ENCODE measurements at regions not wholly inside any gene's neighbourhood (a gene's known extent, or its start where the extent isn't known, plus 50 kb on each side); places are given as distances from the start of the nearest gene placed in this dataset.
"Not testable (repeated sequence)": the region's sequence is repeated elsewhere in the genome, so short reads cannot be mapped to it uniquely, and the experiment has no call there.

- Histone ChIP-seq H3K27ac (ENCODE audit: low read depth, low read length) (no peak overlapping the region), H3K4me3 (ENCODE audit: low read length) (no peak overlapping the region), H3K27me3 (ENCODE audit: control insufficient read depth in 2 of 2, insufficient read depth in 2 of 2, low read length in 2 of 2) (no peaks in the 10 kb centered on the region), H3K9me3 (ENCODE audit: control insufficient read depth in 2 of 3, low read length in 3 of 3) (no peaks in the 10 kb centered on the region), H3K36me3 (ENCODE audit: control insufficient read depth in 2 of 3, insufficient read depth in 3 of 3, low read length in 3 of 3) (no peaks in the 10 kb centered on the region), H3K4me1 (ENCODE audit: control insufficient read depth in 2 of 2, insufficient read depth in 2 of 2, low read length in 2 of 2) (no peaks in the 10 kb centered on the region)
- Mint-ChIP-seq H3K27me3 (no peaks in the 10 kb centered on the region), H3K4me1 (no peaks in the 10 kb centered on the region), H3K9me3 (peaks cover 0 to 32% (median 7%) of the 10 kb centered on the region in 11 donors), H3K4me3 (no peak overlapping the region), H3K27ac (no peak overlapping the region), H3K36me3 (no peaks in the 10 kb centered on the region)
- ChIA-PET CTCF (no interaction called here), POLR2A (no interaction called here)
- no peak for ATAC-seq
- intact Hi-C loops (cut with micrococcal nuclease) = no loop called here
- DNase-seq = no peak
These were observed 1901.9 kb downstream of the MAT2B start for GRCh38 chr5:165407352-165407751.

GRCh38 chr5:165410476-165410875 is 1905.1 kb downstream of the MAT2B start:
- Mint-ChIP-seq H3K9me3 (peaks cover 0 to 40% (median 15%) of the 10 kb centered on the region in 11 donors), H3K4me1 (no peaks in the 10 kb centered on the region), H3K36me3 (no peaks in the 10 kb centered on the region), H3K27me3 (no peaks in the 10 kb centered on the region), H3K4me3 (no peak overlapping the region), H3K27ac (peak overlapping the region in 1 of 9 donors; percentile 16)
- Histone ChIP-seq H3K36me3 (ENCODE audit: control insufficient read depth in 2 of 3, insufficient read depth in 3 of 3, low read length in 3 of 3) (no peaks in the 10 kb centered on the region), H3K9me3 (ENCODE audit: control insufficient read depth in 2 of 3, low read length in 3 of 3) (no peaks in the 10 kb centered on the region), H3K27ac (ENCODE audit: low read depth, low read length) (no peak overlapping the region), H3K4me1 (ENCODE audit: control insufficient read depth in 2 of 2, insufficient read depth in 2 of 2, low read length in 2 of 2) (no peaks in the 10 kb centered on the region), H3K27me3 (ENCODE audit: control insufficient read depth in 2 of 2, insufficient read depth in 2 of 2, low read length in 2 of 2) (no peaks in the 10 kb centered on the region), H3K4me3 (ENCODE audit: low read length) (no peak overlapping the region)
- ATAC-seq (no peak), DNase-seq (no peak)
- intact Hi-C loops (cut with micrococcal nuclease) = no loop called here
- ChIA-PET CTCF (no interaction called here), POLR2A (no interaction called here)

- H3K4me1 Mint-ChIP-seq; H3K9me3 ChIP-seq (ENCODE audit: control insufficient read depth in 2 of 3, low read length in 3 of 3); H3K27me3 Mint-ChIP-seq; CTCF ChIA-PET; H3K4me3 Mint-ChIP-seq; H3K4me3 ChIP-seq (ENCODE audit: low read length); POLR2A ChIA-PET; H3K36me3 Mint-ChIP-seq; intact Hi-C loops (cut with micrococcal nuclease); H3K36me3 ChIP-seq (ENCODE audit: control insufficient read depth in 2 of 3, insufficient read depth in 3 of 3, low read length in 3 of 3); H3K27me3 ChIP-seq (ENCODE audit: control insufficient read depth in 2 of 2, insufficient read depth in 2 of 2, low read length in 2 of 2); H3K27ac ChIP-seq (ENCODE audit: low read depth, low read length); H3K4me1 ChIP-seq (ENCODE audit: control insufficient read depth in 2 of 2, insufficient read depth in 2 of 2, low read length in 2 of 2); ATAC-seq; DNase-seq; H3K27ac Mint-ChIP-seq: not testable (repeated sequence)
- peaks cover 0 to 46% (median 16%) of the 10 kb centered on the region in 11 donors for H3K9me3 Mint-ChIP-seq
These were observed 1906.1 kb downstream of the MAT2B start for GRCh38 chr5:165411532-165411931.

DNA sequence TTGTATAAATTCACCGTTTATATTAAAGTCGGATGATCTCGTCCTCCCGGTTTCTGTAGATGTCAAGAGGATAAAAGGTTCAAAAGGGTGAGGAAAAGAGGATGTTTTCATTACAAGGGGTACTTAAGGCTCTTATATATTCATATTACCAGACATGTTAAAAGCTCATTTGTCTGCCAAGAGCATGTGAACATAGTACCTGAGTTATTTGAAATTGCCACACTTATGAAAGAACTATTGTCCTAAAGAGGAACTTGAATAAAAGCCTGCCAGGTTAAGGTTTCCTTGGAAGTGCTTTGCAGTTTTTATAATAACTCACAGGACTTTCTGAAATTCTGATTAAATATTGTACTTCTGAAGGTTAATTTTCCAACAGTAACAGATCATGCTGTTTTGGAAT is 1915.1 kb downstream of the MAT2B start:
- H3K9me3 ChIP-seq (ENCODE audit: control insufficient read depth in 2 of 3, low read length in 3 of 3) = no peaks in the 10 kb centered on the region
- no peak overlapping the region for H3K4me3 ChIP-seq (ENCODE audit: low read length)
- H3K27ac Mint-ChIP-seq = no peak overlapping the region
- no peaks in the 10 kb centered on the region for H3K27me3 ChIP-seq (ENCODE audit: control insufficient read depth in 2 of 2, insufficient read depth in 2 of 2, low read length in 2 of 2)
- ATAC-seq = no peak
- H3K27me3 Mint-ChIP-seq = no peaks in the 10 kb centered on the region
- POLR2A ChIA-PET = no interaction called here
- CTCF ChIA-PET = no interaction called here
- no peak overlapping the region for H3K27ac ChIP-seq (ENCODE audit: low read depth, low read length)
- H3K9me3 Mint-ChIP-seq = peaks cover 0 to 13% (median 3%) of the 10 kb centered on the region in 11 donors
- H3K36me3 ChIP-seq (ENCODE audit: control insufficient read depth in 2 of 3, insufficient read depth in 3 of 3, low read length in 3 of 3) = no peaks in the 10 kb centered on the region
- H3K36me3 Mint-ChIP-seq = no peaks in the 10 kb centered on the region
- no peaks in the 10 kb centered on the region for H3K4me1 ChIP-seq (ENCODE audit: control insufficient read depth in 2 of 2, insufficient read depth in 2 of 2, low read length in 2 of 2)
- H3K4me3 Mint-ChIP-seq = no peak overlapping the region
- intact Hi-C loops (cut with micrococcal nuclease) = no loop called here
- DNase-seq = no peak
- H3K4me1 Mint-ChIP-seq = no peaks in the 10 kb centered on the region

- Histone ChIP-seq H3K27ac (ENCODE audit: low read depth, low read length) (no peak overlapping the region), H3K9me3 (ENCODE audit: control insufficient read depth in 2 of 3, low read length in 3 of 3) (no peaks in the 10 kb centered on the region), H3K27me3 (ENCODE audit: control insufficient read depth in 2 of 2, insufficient read depth in 2 of 2, low read length in 2 of 2) (no peaks in the 10 kb centered on the region), H3K4me1 (ENCODE audit: control insufficient read depth in 2 of 2, insufficient read depth in 2 of 2, low read length in 2 of 2) (no peaks in the 10 kb centered on the region), H3K36me3 (ENCODE audit: control insufficient read depth in 2 of 3, insufficient read depth in 3 of 3, low read length in 3 of 3) (no peaks in the 10 kb centered on the region), H3K4me3 (ENCODE audit: low read length) (no peak overlapping the region)
- ATAC-seq (no peak), DNase-seq (no peak)
- H3K27me3 Mint-ChIP-seq = no peaks in the 10 kb centered on the region
- CTCF ChIA-PET = no interaction called here
- no peak overlapping the region for H3K27ac Mint-ChIP-seq
- POLR2A ChIA-PET = no interaction called here
- H3K9me3 Mint-ChIP-seq = peaks cover 0 to 12% (median 3%) of the 10 kb centered on the region in 11 donors
- intact Hi-C loops (cut with micrococcal nuclease) = no loop called here
- H3K36me3 Mint-ChIP-seq = no peaks in the 10 kb centered on the region
- H3K4me3 Mint-ChIP-seq = no peak overlapping the region
- no peaks in the 10 kb centered on the region for H3K4me1 Mint-ChIP-seq
These were observed 1918.4 kb downstream of the MAT2B start for GRCh38 chr5:165423697-165424299.

DNA sequence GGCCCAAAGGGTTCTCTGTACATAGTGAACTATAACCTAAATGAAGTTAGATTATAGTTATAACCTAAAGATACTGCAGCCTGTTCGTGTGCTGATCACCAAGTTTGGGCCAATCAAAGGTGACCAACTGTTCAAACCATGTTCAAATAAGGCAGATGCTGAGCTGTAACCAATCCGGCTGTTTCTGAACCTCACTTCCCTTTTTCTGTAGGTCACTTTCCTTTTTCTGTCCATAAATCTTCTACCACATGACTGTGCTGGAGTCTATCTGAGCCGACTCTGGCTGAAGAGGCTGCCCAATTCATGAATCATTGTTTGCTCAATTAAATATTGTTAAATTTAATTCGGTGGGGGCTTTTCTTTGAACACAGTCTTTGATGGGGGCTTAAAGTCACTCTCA is 1920.2 kb downstream of the MAT2B start:
- Histone ChIP-seq H3K4me3 (ENCODE audit: low read length) (no peak overlapping the region), H3K27me3 (ENCODE audit: control insufficient read depth in 2 of 2, insufficient read depth in 2 of 2, low read length in 2 of 2) (no peaks in the 10 kb centered on the region), H3K9me3 (ENCODE audit: control insufficient read depth in 2 of 3, low read length in 3 of 3) (no peaks in the 10 kb centered on the region), H3K27ac (ENCODE audit: low read depth, low read length) (no peak overlapping the region), H3K4me1 (ENCODE audit: control insufficient read depth in 2 of 2, insufficient read depth in 2 of 2, low read length in 2 of 2) (no peaks in the 10 kb centered on the region), H3K36me3 (ENCODE audit: control insufficient read depth in 2 of 3, insufficient read depth in 3 of 3, low read length in 3 of 3) (no peaks in the 10 kb centered on the region)
- H3K4me3 Mint-ChIP-seq = no peak overlapping the region
- CTCF ChIA-PET = no interaction called here
- intact Hi-C loops (cut with micrococcal nuclease) = no loop called here
- peaks cover 0 to 12% (median 4%) of the 10 kb centered on the region in 11 donors for H3K9me3 Mint-ChIP-seq
- no peaks in the 10 kb centered on the region for H3K4me1 Mint-ChIP-seq
- no peak for ATAC-seq
- H3K27ac Mint-ChIP-seq = no peak overlapping the region
- H3K27me3 Mint-ChIP-seq = no peaks in the 10 kb centered on the region
- POLR2A ChIA-PET = no interaction called here
- DNase-seq = no peak
- H3K36me3 Mint-ChIP-seq = no peaks in the 10 kb centered on the region

GRCh38 chr5:165448753-165449152 is 1943.3 kb downstream of the MAT2B start:
- no peaks in the 10 kb centered on the region for H3K9me3 ChIP-seq (ENCODE audit: control insufficient read depth in 2 of 3, low read length in 3 of 3)
- Mint-ChIP-seq H3K9me3 (peaks cover 0 to 40% (median 4%) of the 10 kb centered on the region in 11 donors), H3K4me1 (no peaks in the 10 kb centered on the region), H3K36me3 (no peaks in the 10 kb centered on the region), H3K4me3 (no peak overlapping the region), H3K27ac (no peak overlapping the region), H3K27me3 (no peaks in the 10 kb centered on the region)
- ATAC-seq (no peak), DNase-seq (no peak)
- H3K36me3 ChIP-seq (ENCODE audit: control insufficient read depth in 2 of 3, insufficient read depth in 3 of 3, low read length in 3 of 3) = no peaks in the 10 kb centered on the region
- no peak overlapping the region for H3K4me3 ChIP-seq (ENCODE audit: low read length)
- H3K27me3 ChIP-seq (ENCODE audit: control insufficient read depth in 2 of 2, insufficient read depth in 2 of 2, low read length in 2 of 2) = no peaks in the 10 kb centered on the region
- ChIA-PET POLR2A (no interaction called here), CTCF (no interaction called here)
- H3K4me1 ChIP-seq (ENCODE audit: control insufficient read depth in 2 of 2, insufficient read depth in 2 of 2, low read length in 2 of 2) = no peaks in the 10 kb centered on the region
- intact Hi-C loops (cut with micrococcal nuclease) = no loop called here
- H3K27ac ChIP-seq (ENCODE audit: low read depth, low read length) = no peak overlapping the region

All from naive thymus-derived CD4-positive, alpha-beta T cell (primary cell).